SU-DHL-6 (cell line): ENCODE measurements at regions not wholly inside any gene's neighbourhood (a gene's known extent, or its start where the extent isn't known, plus 50 kb on each side); places are given as distances from the start of the nearest gene placed in this dataset.

Experiments
- H2AFZ ChIP-seq: fragments of 200-600 bp; sonication (generic); 2 replicates; pipeline ENCODE4 v1.6.1; 2014; ENCODE audit warnings: low read depth, mild to moderate bottlenecking, moderate library complexity, mixed read lengths, antibody characterized with exemption, low read length; ENCODE audit not compliant: severe bottlenecking
- H3F3A ChIP-seq: fragments of 200-600 bp; shearing (Covaris generic); 2 replicates; pipeline ENCODE4 v1.6.0; 2016; ENCODE audit warnings: antibody characterized with exemption, mild to moderate bottlenecking; ENCODE audit not compliant: insufficient read depth
- H3K27ac ChIP-seq: fragments of 200-600 bp; sonication (generic); 2 replicates; pipeline ENCODE4 v1.5.1; 2016; ENCODE audit warnings: low read depth, mild to moderate bottlenecking, low read length, moderate library complexity, mixed read lengths
- H3K27me3 ChIP-seq: fragments of 200-600 bp; sonication (generic), shearing (Covaris generic); 2 replicates; pipeline ENCODE4 v1.6.0; 2014; ENCODE audit warnings: mild to moderate bottlenecking, low read length
- H3K36me3 ChIP-seq: fragments of 200-600 bp; sonication (generic); 2 replicates; pipeline ENCODE4 v1.6.1; 2014; ENCODE audit warnings: mild to moderate bottlenecking, low read length, mixed read lengths
- H3K4me2 ChIP-seq: fragments of 300-600, 200-600 bp; shearing (Covaris generic), sonication (generic); 2 replicates; pipeline ENCODE4 v1.6.0; 2014; ENCODE audit warnings: low read length, low read depth, mild to moderate bottlenecking; ENCODE audit not compliant: poor library complexity, severe bottlenecking
- H3K4me3 ChIP-seq: fragments of 200-600 bp; sonication (generic); 2 replicates; pipeline ENCODE4 v1.5.1; 2014; ENCODE audit warnings: antibody characterized with exemption, low read length, mild to moderate bottlenecking, mixed read lengths; ENCODE audit not compliant: insufficient read depth, poor library complexity, severe bottlenecking
- H3K79me2 ChIP-seq: fragments of 200-600 bp; sonication (generic); 2 replicates; pipeline ENCODE4 v1.6.1; 2014; ENCODE audit warnings: mild to moderate bottlenecking, low read length, moderate library complexity; ENCODE audit not compliant: insufficient read depth
- H3K9ac ChIP-seq: fragments of 200-600 bp; sonication (generic); 2 replicates; pipeline ENCODE4 v1.7.0; 2014; ENCODE audit warnings: mild to moderate bottlenecking, low read length
- H3K9me2 ChIP-seq: fragments of 200-600 bp; sonication (generic); replicated peaks from 2 replicates; pipeline ENCODE4 v1.6.1; 2014; ENCODE audit warnings: low read length; ENCODE audit not compliant: insufficient read depth
- H3K9me3 ChIP-seq: fragments of 200-600 bp; sonication (generic); 2 replicates; pipeline ENCODE4 v1.6.1; 2014; ENCODE audit warnings: low read length, mixed read lengths; ENCODE audit not compliant: insufficient read depth
- H4K20me1 ChIP-seq: fragments of 200-600 bp; sonication (generic); 2 replicates; pipeline ENCODE4 v1.6.1; 2014; ENCODE audit warnings: low read depth, mild to moderate bottlenecking, antibody characterized with exemption, low read length, moderate library complexity, mixed read lengths
- EZH2phosphoT487 ChIP-seq: fragments of 200-600 bp; sonication (generic), shearing (Covaris generic); conservative IDR thresholded peaks from 2 replicates; pipeline ENCODE4 v1.6.1; 2018; ENCODE audit warnings: mild to moderate bottlenecking, antibody characterized with exemption, low read length, moderate library complexity, mixed read lengths
- TF ChIP-seq, protein P1 (sequence below): fragments of 200-600 bp; sonication (generic); IDR thresholded peaks from one replicate; pipeline ENCODE4 v1.5.1; 2017; ENCODE audit warnings: antibody characterized with exemption, mild to moderate bottlenecking, low read length, moderate library complexity; ENCODE audit not compliant: insufficient read depth, poor library complexity, severe bottlenecking

GRCh38 chr2:120595739-120596138 is 139.9 kb upstream of the GLI2 start:
- no peaks in the 10 kb centered on the region for H3K9me2 ChIP-seq
- no peak overlapping the region for H3K4me3 ChIP-seq
- H3K79me2 ChIP-seq = no peaks in the 10 kb centered on the region
- TF ChIP-seq, protein P1, sequence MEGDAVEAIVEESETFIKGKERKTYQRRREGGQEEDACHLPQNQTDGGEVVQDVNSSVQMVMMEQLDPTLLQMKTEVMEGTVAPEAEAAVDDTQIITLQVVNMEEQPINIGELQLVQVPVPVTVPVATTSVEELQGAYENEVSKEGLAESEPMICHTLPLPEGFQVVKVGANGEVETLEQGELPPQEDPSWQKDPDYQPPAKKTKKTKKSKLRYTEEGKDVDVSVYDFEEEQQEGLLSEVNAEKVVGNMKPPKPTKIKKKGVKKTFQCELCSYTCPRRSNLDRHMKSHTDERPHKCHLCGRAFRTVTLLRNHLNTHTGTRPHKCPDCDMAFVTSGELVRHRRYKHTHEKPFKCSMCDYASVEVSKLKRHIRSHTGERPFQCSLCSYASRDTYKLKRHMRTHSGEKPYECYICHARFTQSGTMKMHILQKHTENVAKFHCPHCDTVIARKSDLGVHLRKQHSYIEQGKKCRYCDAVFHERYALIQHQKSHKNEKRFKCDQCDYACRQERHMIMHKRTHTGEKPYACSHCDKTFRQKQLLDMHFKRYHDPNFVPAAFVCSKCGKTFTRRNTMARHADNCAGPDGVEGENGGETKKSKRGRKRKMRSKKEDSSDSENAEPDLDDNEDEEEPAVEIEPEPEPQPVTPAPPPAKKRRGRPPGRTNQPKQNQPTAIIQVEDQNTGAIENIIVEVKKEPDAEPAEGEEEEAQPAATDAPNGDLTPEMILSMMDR = no peak
- no peak for TF ChIP-seq EZH2phosphoT487
- no peaks in the 10 kb centered on the region for H3K9me3 ChIP-seq
- H4K20me1 ChIP-seq = no peaks in the 10 kb centered on the region
- H3K27ac ChIP-seq = no peak overlapping the region
- H3K36me3 ChIP-seq = no peaks in the 10 kb centered on the region
- no peak overlapping the region for H3K4me2 ChIP-seq
- no peaks in the 10 kb centered on the region for H3F3A ChIP-seq
- no peaks in the 10 kb centered on the region for H3K27me3 ChIP-seq
- no peak overlapping the region for H3K9ac ChIP-seq
- H2AFZ ChIP-seq = no peak overlapping the region

- no peaks in the 10 kb centered on the region for H3K36me3 ChIP-seq
- H3K4me2 ChIP-seq = no peak overlapping the region
- H3K27ac ChIP-seq = no peak overlapping the region
- TF ChIP-seq, protein P1 = no peak
- no peak for TF ChIP-seq EZH2phosphoT487
- H3K4me3 ChIP-seq = no peak overlapping the region
- no peaks in the 10 kb centered on the region for H3K79me2 ChIP-seq
- H3F3A ChIP-seq = no peaks in the 10 kb centered on the region
- no peak overlapping the region for H2AFZ ChIP-seq
- no peaks in the 10 kb centered on the region for H3K27me3 ChIP-seq
- no peaks in the 10 kb centered on the region for H3K9me3 ChIP-seq
- H3K9ac ChIP-seq = no peak overlapping the region
- no peaks in the 10 kb centered on the region for H3K9me2 ChIP-seq
- H4K20me1 ChIP-seq = no peaks in the 10 kb centered on the region
Observed at GRCh38 chr2:120596191-120596811, 139.4 kb upstream of the GLI2 start.

DNA sequence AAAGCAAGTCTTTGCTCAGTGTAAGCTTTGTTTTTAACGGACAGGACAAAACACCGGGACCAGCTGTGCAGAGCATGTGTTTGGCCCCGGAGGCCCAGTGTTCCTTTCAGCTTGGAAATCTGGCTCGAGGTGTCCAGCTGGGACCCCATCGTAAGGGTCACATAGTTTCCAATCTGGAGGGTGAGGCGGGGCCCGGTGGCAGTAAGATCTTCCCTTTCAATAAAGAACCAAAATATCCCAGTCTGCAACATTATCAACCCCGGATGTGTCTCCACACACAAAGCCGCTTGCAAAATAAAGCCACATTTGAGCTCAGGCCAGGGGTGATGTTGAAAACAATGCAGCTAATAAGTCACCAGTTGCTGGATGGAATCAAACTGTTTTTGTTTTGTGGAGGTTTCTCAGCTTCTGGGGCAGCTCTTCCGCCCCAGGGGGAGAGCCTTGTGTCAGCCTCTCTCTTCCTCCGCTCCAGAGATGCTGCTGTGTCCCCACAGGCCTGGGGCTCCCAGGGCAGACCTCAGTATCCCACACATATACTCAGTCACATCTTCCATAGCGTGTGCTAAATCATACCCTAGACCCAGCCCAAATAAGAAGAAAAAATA is 138.6 kb upstream of the GLI2 start:
- no peaks in the 10 kb centered on the region for H3F3A ChIP-seq
- no peak for TF ChIP-seq EZH2phosphoT487
- TF ChIP-seq, protein P1 = no peak
- H3K36me3 ChIP-seq = no peaks in the 10 kb centered on the region
- no peak overlapping the region for H3K9ac ChIP-seq
- no peak overlapping the region for H2AFZ ChIP-seq
- H3K79me2 ChIP-seq = no peaks in the 10 kb centered on the region
- no peak overlapping the region for H3K4me2 ChIP-seq
- H4K20me1 ChIP-seq = no peaks in the 10 kb centered on the region
- no peak overlapping the region for H3K27ac ChIP-seq
- no peaks in the 10 kb centered on the region for H3K9me2 ChIP-seq
- H3K9me3 ChIP-seq = no peaks in the 10 kb centered on the region
- H3K4me3 ChIP-seq = no peak overlapping the region
- H3K27me3 ChIP-seq = no peaks in the 10 kb centered on the region
